ENCODE measurements at regions not wholly inside any gene's neighbourhood (a gene's known extent, or its start where the extent isn't known, plus 50 kb on each side); places are given as distances from the start of the nearest gene placed in this dataset.
A peak's percentile ranks its signal among the peaks of the same experiment; 100 is the strongest.

GRCh38 chr1:221541296-221541695 is 200.6 kb downstream of the DUSP10 start:
- Histone ChIP-seq H4K20me1 (ENCODE audit: insufficient read depth) (no peaks in the 10 kb centered on the region), H3K9me3 (no peaks in the 10 kb centered on the region), H3K4me2 (no peak overlapping the region), H3K4me1 (ENCODE audit: control insufficient read depth in 1 of 2, insufficient read depth in 2 of 2, low read depth in 1 of 2, low read length in 1 of 2) (no peaks in the 10 kb centered on the region), H3K9me2 (no peaks in the 10 kb centered on the region), H3F3A (replicated peaks; ENCODE audit: insufficient read depth) (no peaks in the 10 kb centered on the region), H3K36me3 (replicated peaks in 1 of 2; ENCODE audit: control insufficient read depth in 1 of 2, insufficient read depth in 2 of 2, low read length in 1 of 2) (no peaks in the 10 kb centered on the region), H3K27me3 (ENCODE audit: insufficient read depth) (no peaks in the 10 kb centered on the region), H3K79me2 (ENCODE audit: insufficient read depth) (no peaks in the 10 kb centered on the region), H3K9ac (no peak overlapping the region), H3K4me3 (ENCODE audit: low read depth in 2 of 2, low read length in 1 of 2) (no peak overlapping the region), H2AFZ (ENCODE audit: low read depth) (no peak overlapping the region), H3K27ac (ENCODE audit: low read depth in 2 of 2, low read length in 1 of 2) (no peak overlapping the region)
- POLR2A ChIA-PET, result no interaction called here
- TF ChIP-seq SIN3A (IDR thresholded peaks at IDR 0.05; ENCODE audit: borderline replicate concordance, low read depth, low read length) (no peak), MXI1 (IDR thresholded peaks at IDR 0.05; ENCODE audit: low read depth, low read length) (no peak), EP300 (IDR thresholded peaks at IDR 0.05; ENCODE audit: borderline replicate concordance in 1 of 2, low read depth in 1 of 2, low read length in 1 of 2) (no peak), RFX5 (IDR thresholded peaks at IDR 0.05; ENCODE audit: low read length) (no peak), GATA2 (CRISPR knock-in tag; IDR thresholded peaks at IDR 0.05) (no peak), FOXJ3 (CRISPR knock-in tag; IDR thresholded peaks at IDR 0.05) (no peak), NRF1 (IDR thresholded peaks at IDR 0.05; ENCODE audit: low read depth, low read length) (no peak), CHD2 (IDR thresholded peaks at IDR 0.05; ENCODE audit: low read length, partially characterized antibody) (no peak), ZBTB33 (IDR thresholded peaks at IDR 0.05; ENCODE audit: borderline replicate concordance, low read depth) (no peak), ELF1 (IDR thresholded peaks at IDR 0.05) (no peak), CTCF (IDR thresholded peaks at IDR 0.05) (no peak), FOXM1 (IDR thresholded peaks at IDR 0.05; ENCODE audit: low read depth) (no peak), YY1 (IDR thresholded peaks at IDR 0.05; ENCODE audit: low read depth) (no peak)
- CTCF ChIA-PET, result interaction anchor here (0.8 kb wide), 1 partner anchor 914 kb away, joined by 3 read pairs; no protein-coding TSS in a partner anchor
- no peak for DNase-seq
- 79% methylated on average over 5 of the region's 5 CpGs for WGBS (ENCODE audit: low lambda C conversion rate)

GRCh38 chr1:221543529-221544120 is 198.3 kb downstream of the DUSP10 start:
- no peak overlapping the region for H3K9ac ChIP-seq
- H3K27me3 ChIP-seq (ENCODE audit: insufficient read depth), result no peaks in the 10 kb centered on the region
- no peaks in the 10 kb centered on the region for H3K9me2 ChIP-seq
- H2AFZ ChIP-seq (ENCODE audit: low read depth), result no peak overlapping the region
- H3K79me2 ChIP-seq (ENCODE audit: insufficient read depth), result no peaks in the 10 kb centered on the region
- no peak overlapping the region for H3K27ac ChIP-seq (ENCODE audit: low read depth in 2 of 2, low read length in 1 of 2)
- H3K9me3 ChIP-seq, result no peaks in the 10 kb centered on the region
- H3K36me3 ChIP-seq (replicated peaks in 1 of 2; ENCODE audit: control insufficient read depth in 1 of 2, insufficient read depth in 2 of 2, low read length in 1 of 2), result no peaks in the 10 kb centered on the region
- 82% methylated on average over 4 of the region's 4 CpGs for WGBS (ENCODE audit: low lambda C conversion rate)
- ChIA-PET CTCF (interaction anchor here (0.6 to 2.1 kb wide), 10 partner anchors 9 to 912 kb away, joined by 3 to 18 read pairs (median 3); partner anchors contain the start of gene DUSP10), POLR2A (interaction anchor here (0.8 kb wide), 1 partner anchor 199 kb away, joined by 4 read pairs; the partner anchor contains the start of gene DUSP10)
- H4K20me1 ChIP-seq (ENCODE audit: insufficient read depth), result no peaks in the 10 kb centered on the region
- no peaks in the 10 kb centered on the region for H3F3A ChIP-seq (replicated peaks; ENCODE audit: insufficient read depth)
- H3K4me3 ChIP-seq (ENCODE audit: low read depth in 2 of 2, low read length in 1 of 2), result no peak overlapping the region
- H3K4me2 ChIP-seq, result no peak overlapping the region
- H3K4me1 ChIP-seq (ENCODE audit: control insufficient read depth in 1 of 2, insufficient read depth in 2 of 2, low read depth in 1 of 2, low read length in 1 of 2), result no peaks in the 10 kb centered on the region
- peak; percentile 21 for DNase-seq
- TF ChIP-seq PBX3 (IDR thresholded peaks at IDR 0.05) (no peak), CTCF (IDR thresholded peaks at IDR 0.05) (peak; percentile 69), SIN3A (IDR thresholded peaks at IDR 0.05; ENCODE audit: borderline replicate concordance, low read depth, low read length) (no peak), USF1 (IDR thresholded peaks at IDR 0.05; ENCODE audit: borderline replicate concordance, low read depth) (no peak; the same call in 1 of the 2 replicates), MAX (IDR thresholded peaks at IDR 0.05; ENCODE audit: low read depth) (0 out of 2 replicates have a peak, but pooled peaks have one; percentile 14), RAD21 (IDR thresholded peaks at IDR 0.05; ENCODE audit: low read length) (peak; percentile 73), SMC3 (IDR thresholded peaks at IDR 0.05; ENCODE audit: low read depth, low read length) (peak; percentile 67)
